ENCODE measurements at regions not wholly inside any gene's neighbourhood (a gene's known extent, or its start where the extent isn't known, plus 50 kb on each side); places are given as distances from the start of the nearest gene placed in this dataset.
A peak's percentile ranks its signal among the peaks of the same experiment; 100 is the strongest.
"Not testable (repeated sequence)": the region's sequence is repeated elsewhere in the genome, so short reads cannot be mapped to it uniquely, and the experiment has no call there.

GRCh38 chr15:77944002-77944867 lies 133.3 kb downstream of the TBC1D2B start:
- peak; percentile 54 for DNase-seq (ENCODE audit: low read depth)
- peak overlapping the region; percentile 29 for H3K4me3 ChIP-seq (ENCODE audit: low read length)
- TF ChIP-seq, protein P1, sequence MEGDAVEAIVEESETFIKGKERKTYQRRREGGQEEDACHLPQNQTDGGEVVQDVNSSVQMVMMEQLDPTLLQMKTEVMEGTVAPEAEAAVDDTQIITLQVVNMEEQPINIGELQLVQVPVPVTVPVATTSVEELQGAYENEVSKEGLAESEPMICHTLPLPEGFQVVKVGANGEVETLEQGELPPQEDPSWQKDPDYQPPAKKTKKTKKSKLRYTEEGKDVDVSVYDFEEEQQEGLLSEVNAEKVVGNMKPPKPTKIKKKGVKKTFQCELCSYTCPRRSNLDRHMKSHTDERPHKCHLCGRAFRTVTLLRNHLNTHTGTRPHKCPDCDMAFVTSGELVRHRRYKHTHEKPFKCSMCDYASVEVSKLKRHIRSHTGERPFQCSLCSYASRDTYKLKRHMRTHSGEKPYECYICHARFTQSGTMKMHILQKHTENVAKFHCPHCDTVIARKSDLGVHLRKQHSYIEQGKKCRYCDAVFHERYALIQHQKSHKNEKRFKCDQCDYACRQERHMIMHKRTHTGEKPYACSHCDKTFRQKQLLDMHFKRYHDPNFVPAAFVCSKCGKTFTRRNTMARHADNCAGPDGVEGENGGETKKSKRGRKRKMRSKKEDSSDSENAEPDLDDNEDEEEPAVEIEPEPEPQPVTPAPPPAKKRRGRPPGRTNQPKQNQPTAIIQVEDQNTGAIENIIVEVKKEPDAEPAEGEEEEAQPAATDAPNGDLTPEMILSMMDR (IDR thresholded peaks at IDR 0.05; ENCODE audit: insufficient read depth, low read depth, low read length, missing control alignments) = no peak

DNA sequence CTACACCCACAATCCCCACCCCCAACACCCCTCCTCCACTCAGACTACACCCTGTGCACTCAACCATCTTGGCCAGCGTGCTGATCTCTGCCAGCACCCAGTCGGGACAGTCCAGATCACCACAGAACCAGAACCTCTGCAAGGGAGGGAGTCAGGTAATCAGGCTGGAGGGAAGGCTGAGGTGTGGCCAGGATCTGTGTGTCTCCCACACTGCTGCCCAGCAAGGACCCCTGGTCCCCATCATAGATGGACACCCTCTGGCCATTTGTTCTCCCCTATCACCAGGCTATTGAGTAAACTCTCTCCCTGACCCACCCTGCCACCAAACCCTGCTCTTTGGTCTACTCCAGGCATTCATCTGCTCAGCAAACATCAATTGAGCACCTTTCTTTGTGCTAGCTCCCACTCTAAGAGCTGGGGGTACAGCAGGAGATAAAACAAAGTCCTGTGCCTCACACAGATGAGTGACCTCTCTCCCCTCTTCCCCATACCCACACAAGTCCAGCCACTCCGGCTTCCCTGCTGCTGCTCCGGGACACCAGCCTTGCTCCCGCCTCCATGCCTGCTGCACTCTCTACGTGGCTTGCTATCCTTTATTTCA lies 134.8 kb downstream of the TBC1D2B start:
- no peak for DNase-seq (ENCODE audit: low read depth)
- TF ChIP-seq, protein P1 (IDR thresholded peaks at IDR 0.05; ENCODE audit: insufficient read depth, low read depth, low read length, missing control alignments) = no peak
- no peak overlapping the region for H3K4me3 ChIP-seq (ENCODE audit: low read length)

DNA sequence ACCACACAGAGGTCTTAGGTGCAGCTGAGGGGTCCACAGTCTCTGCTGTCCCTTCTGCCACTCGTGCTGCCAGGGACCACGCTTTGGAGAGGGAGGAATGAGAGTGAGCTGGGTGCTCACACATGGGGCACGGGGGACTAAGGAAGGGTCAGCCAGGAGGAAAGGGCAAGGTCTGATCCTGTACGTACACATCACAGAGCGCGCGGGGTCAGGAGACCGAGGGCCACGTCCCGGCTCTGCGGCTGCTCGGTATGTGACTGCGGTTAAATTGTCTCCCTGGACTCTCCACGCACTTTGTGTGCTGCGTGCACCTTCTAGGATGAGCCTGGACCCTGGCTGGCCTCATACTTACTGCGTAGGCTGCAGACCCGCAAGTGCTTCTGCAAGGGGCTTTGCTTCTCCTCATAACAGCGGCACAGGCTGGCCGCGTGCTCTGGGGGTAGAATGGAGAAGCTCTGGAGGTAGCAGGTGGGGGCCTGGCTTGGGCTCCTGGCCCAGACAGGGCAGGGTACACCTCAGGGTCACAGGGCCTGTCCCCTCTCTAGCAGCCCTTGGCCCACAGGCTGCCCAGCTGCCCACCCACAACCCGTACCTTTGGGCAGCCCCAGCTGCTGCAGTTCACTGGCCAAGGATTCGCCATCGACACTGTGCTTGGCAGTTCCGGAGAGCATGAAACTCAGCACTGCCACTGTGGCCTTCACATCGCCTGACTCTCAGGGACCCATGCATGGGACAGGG lies 136.3 kb downstream of the TBC1D2B start:
- H3K4me3 ChIP-seq (ENCODE audit: low read length); DNase-seq (ENCODE audit: low read depth): not testable (repeated sequence)

GRCh38 chr15:77940381-77940947 lies 137.0 kb downstream of the TBC1D2B start:
- no peak for DNase-seq (ENCODE audit: low read depth)
- H3K4me3 ChIP-seq (ENCODE audit: low read length) = no peak overlapping the region
- TF ChIP-seq, protein P1 (IDR thresholded peaks at IDR 0.05; ENCODE audit: insufficient read depth, low read depth, low read length, missing control alignments) = no peak

- H3K4me3 ChIP-seq (ENCODE audit: low read length) = no peak overlapping the region
- TF ChIP-seq, protein P1 (IDR thresholded peaks at IDR 0.05; ENCODE audit: insufficient read depth, low read depth, low read length, missing control alignments) = no peak
- no peak for DNase-seq (ENCODE audit: low read depth)
These were observed 137.7 kb downstream of the TBC1D2B start for GRCh38 chr15:77939851-77940250.

DNA sequence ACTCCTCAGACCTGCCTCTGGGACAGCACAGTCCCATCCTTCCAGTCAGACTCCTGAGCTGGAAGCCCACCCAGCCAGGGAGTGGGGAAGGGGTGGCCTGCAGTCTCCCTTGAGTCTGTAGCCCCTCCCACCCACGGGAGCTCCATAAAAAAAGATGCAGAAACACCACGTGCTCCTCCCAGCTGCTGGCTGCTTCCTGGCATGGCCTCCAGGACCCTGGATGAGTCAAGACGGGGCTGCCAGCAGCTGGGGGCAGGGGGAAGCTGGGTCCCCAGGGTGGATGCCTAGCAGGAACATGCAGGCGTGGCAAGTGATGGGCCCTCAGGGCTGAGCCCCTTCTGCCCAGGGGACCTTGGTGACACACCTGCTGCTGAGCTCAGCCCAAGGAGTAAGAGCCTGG lies 138.5 kb downstream of the TBC1D2B start:
- H3K4me3 ChIP-seq (ENCODE audit: low read length); DNase-seq (ENCODE audit: low read depth): not testable (repeated sequence)

GRCh38 chr15:77938546-77938945 lies 139.0 kb downstream of the TBC1D2B start:
- not testable (repeated sequence) for DNase-seq (ENCODE audit: low read depth); H3K4me3 ChIP-seq (ENCODE audit: low read length)

DNA sequence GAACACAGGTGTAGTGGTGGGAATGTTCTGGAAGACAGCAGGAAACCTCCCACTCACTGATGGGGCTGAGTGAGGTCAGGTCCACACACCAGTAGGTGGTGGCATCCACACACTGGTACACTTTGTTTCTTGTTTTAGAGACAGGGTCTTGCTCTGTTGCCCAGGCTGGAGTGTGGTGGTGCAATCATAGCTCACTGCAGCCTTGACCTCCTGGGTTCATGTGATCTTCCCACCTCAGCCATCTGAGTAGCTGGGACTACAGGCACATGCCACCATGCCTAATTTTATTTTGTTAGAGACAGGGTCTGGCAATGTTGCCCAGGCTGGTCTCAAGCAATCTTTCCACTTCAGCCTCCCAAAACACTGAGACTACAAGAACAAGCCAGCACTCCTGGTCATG lies 140.9 kb downstream of the TBC1D2B start:
- not testable (repeated sequence) for H3K4me3 ChIP-seq (ENCODE audit: low read length); DNase-seq (ENCODE audit: low read depth)

DNA sequence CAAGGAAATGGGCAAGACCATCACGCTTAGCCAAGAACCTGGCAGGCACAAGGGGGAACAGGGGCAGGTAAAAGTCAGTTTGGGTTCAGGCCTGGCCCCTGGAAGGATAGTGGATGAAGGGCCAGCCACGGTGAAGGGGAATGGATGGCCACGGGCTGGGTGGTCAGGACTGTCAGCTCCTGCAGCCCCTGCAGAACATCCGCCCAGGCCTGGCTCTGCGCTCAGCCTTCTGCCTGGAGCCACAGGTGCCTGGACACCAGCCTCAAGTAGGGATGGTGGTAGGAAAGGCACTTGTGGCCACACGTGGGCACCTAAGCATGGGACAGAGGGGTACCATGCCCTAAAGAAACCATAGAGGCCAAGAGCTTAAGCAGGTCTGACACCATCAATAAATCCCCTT lies 143.0 kb downstream of the TBC1D2B start:
- not testable (repeated sequence) for H3K4me3 ChIP-seq (ENCODE audit: low read length); DNase-seq (ENCODE audit: low read depth)

DNA sequence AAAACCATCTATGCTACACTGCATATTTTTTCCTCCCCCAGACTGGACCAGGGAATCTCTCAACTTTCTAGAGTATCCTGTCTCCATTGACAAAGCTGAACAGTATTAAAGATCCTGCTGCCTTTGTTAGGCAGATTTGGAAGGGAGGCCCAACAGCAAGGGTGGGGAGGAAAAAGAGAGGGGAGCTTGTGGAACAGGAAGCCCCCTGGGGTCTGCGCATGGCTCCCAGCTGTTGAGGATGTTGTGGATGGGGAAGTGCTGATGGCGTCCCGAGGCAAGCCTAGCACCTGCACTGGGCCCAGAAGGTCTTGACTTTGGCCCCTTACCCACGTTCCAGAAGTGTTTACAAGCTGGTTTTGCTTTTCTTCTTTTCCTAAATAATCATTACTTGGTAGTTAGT lies 146.6 kb downstream of the TBC1D2B start:
- H3K4me3 ChIP-seq (ENCODE audit: low read length); DNase-seq (ENCODE audit: low read depth): not testable (repeated sequence)

DNA sequence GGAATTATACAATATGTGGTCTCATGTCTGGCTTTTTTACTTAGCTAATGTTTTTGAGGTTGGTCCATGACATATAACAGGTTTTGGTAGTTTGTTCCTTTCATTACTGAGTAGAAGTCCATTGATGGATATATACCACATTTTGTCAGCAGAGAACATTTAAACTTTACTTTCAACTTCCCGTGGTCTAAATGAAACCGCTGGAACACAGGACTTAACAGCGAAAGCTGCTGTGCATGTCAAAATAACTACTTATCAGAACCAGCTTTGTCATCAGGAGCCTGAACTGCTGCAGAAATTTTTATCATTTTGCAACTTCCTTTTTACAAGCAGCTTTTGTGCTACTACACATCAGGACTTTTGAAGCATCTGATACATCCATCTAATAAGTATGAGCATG lies 147.0 kb downstream of the TBC1D2B start:
- DNase-seq (ENCODE audit: low read depth); H3K4me3 ChIP-seq (ENCODE audit: low read length): not testable (repeated sequence)

DNA sequence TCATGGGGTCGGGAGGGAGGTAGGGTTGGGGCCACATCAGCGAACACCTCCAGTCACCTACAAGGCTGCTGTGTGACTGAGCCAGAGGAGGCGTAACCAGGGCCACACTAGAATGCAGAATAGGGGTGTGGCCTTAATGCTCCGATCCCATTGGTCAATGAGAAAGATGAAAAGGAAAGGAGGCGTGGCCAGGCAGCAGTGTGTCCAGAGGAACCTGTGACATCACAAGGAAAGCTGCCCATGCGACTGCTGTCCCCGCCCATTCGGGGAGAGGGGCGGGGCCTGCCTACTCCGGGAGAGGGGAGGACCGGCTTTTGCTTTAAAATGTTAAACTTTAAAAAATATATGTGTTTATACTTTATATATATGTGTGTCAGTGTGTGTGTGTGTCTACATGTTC lies 150.7 kb downstream of the TBC1D2B start:
- H3K4me3 ChIP-seq (ENCODE audit: low read length) = not testable (repeated sequence)

GRCh38 chr15:77926296-77926695 lies 151.2 kb downstream of the TBC1D2B start:
- H3K4me3 ChIP-seq (ENCODE audit: low read length); DNase-seq (ENCODE audit: low read depth): not testable (repeated sequence)

More for the DNA sequence above, 150.7 kb downstream of the TBC1D2B start:
- DNase-seq (ENCODE audit: low read depth) = not testable (repeated sequence)

Data from epithelial cell of esophagus (primary cell).